ENCODE measurements at regions not wholly inside any gene's neighbourhood (a gene's known extent, or its start where the extent isn't known, plus 50 kb on each side); places are given as distances from the start of the nearest gene placed in this dataset.

DNA sequence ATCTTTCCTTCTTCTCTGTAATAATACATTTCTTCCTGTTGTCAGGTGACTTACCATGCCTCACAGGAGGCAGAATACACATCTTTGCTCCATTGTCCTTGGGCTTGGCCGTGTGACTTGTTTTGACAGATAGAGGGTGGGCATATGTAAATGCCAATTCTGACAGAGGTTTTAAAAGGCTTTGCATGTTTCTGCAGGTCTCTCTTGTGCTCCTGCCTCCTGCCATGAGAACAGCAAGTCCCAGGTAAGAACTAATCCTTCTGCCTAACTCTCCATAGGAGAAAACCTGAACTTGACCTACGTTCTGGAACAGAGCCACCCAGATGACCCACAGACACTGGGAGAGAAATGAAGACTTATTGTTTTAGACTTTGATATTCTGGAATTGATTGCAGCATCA, 88.7 kb upstream of the TNFSF11 start (continued):
- TF ChIP-seq LCOR (CRISPR knock-in tag; IDR thresholded peaks at IDR 0.05) (no peak), ZNF143 (CRISPR knock-in tag; IDR thresholded peaks at IDR 0.05) (no peak), SMAD2 (IDR thresholded peaks at IDR 0.05; ENCODE audit: low read depth, low read length) (no peak), THRAP3 (IDR thresholded peaks at IDR 0.05; ENCODE audit: borderline replicate concordance) (no peak), C11orf30 (IDR thresholded peaks at IDR 0.05; ENCODE audit: low read depth) (no peak), ZMIZ1 (IDR thresholded peaks at IDR 0.05; ENCODE audit: low read depth in 2 of 2, low read length in 2 of 2) (no peak), NCOA6 (IDR thresholded peaks at IDR 0.05) (no peak), ZNF764 (CRISPR knock-in tag; IDR thresholded peaks at IDR 0.05; ENCODE audit: low read depth) (no peak), THAP7 (CRISPR knock-in tag; IDR thresholded peaks at IDR 0.05) (no peak), ERF (CRISPR knock-in tag; IDR thresholded peaks at IDR 0.05) (no peak), SUPT5H (IDR thresholded peaks at IDR 0.05) (no peak), XRCC3 (IDR thresholded peaks at IDR 0.05) (no peak)

Measured in K562 (cell line).